Parathyroid adenoma (tissue), 2 donors: ENCODE measurements at regions not wholly inside any gene's neighbourhood (a gene's known extent, or its start where the extent isn't known, plus 50 kb on each side); places are given as distances from the start of the nearest gene placed in this dataset.

Experiments
- H2AFZ ChIP-seq: fragments of 300-600 bp; sonication (generic); one replicate; pipeline ENCODE4 v1.7.0; 2017; ENCODE audit warnings: antibody characterized with exemption, mild to moderate bottlenecking
- H3K27ac ChIP-seq: fragments of 300-600 bp; sonication (generic); one replicate; pipeline ENCODE4 v1.7.0; 2017
- H3K27me3 ChIP-seq: fragments of 300-600 bp; sonication (generic); one replicate; pipeline ENCODE4 v1.7.0; 2017; ENCODE audit warnings: low read length; ENCODE audit not compliant: control insufficient read depth, insufficient read depth
- H3K36me3 ChIP-seq: fragments of 300-600 bp; sonication (generic); one replicate; pipeline ENCODE4 v1.7.0; 2017; ENCODE audit warnings: low read length; ENCODE audit not compliant: control insufficient read depth, insufficient read depth
- H3K4me1 ChIP-seq: fragments of 300-600 bp; sonication (generic); one replicate; pipeline ENCODE4 v1.7.0; 2017; ENCODE audit warnings: control low read depth
- H3K4me2 ChIP-seq: fragments of 300-600 bp; sonication (generic); one replicate; pipeline ENCODE4 v1.7.0; 2017; ENCODE audit warnings: low read length
- H3K4me3 ChIP-seq: fragments of 300-600 bp; sonication (generic); one replicate; pipeline ENCODE4 v1.7.0; 2017; ENCODE audit warnings: low read depth, low read length
- H3K79me2 ChIP-seq: fragments of 300-600 bp; sonication (generic); one replicate; pipeline ENCODE4 v1.7.0; 2017; ENCODE audit warnings: control low read depth
- H3K9ac ChIP-seq: fragments of 300-600 bp; sonication (generic); one replicate; pipeline ENCODE4 v1.7.0; 2017; ENCODE audit warnings: mild to moderate bottlenecking
- H3K9me3 ChIP-seq: fragments of 300-600 bp; sonication (generic); one replicate; pipeline ENCODE4 v1.7.0; 2017; ENCODE audit warnings: low read length; ENCODE audit not compliant: control insufficient read depth
- TF ChIP-seq, protein P1 (sequence below): fragments of 300-600 bp; sonication (generic); IDR thresholded peaks from one replicate; pipeline ENCODE4 v1.7.0; 2017; ENCODE audit warnings: antibody characterized with exemption, mild to moderate bottlenecking
- donor health status: primary hyperparathyroidism.

DNA sequence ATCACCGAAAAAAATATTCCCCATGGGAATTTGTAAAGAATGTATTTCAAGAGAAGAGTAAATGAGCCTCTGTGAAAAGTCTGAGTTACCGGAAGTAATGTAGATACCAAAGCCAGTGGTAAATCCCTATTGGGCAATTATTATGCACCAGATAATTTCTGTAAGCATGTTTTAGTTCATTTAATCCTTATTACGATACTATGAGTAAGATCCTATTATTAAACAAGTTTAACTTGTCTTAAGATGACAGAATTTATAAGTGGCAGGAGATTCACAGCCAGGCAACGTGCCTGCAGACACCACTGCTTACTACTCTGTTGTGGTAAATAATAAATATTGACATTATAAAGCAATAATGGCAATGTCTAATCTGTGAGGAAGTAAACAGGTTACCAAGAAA lies 280.8 kb upstream of the RGPD4 start:
- Histone ChIP-seq H2AFZ (no peak overlapping the region), H3K4me3 (no peak overlapping the region), H3K9me3 (no peaks in the 10 kb centered on the region), H3K4me1 (no peaks in the 10 kb centered on the region), H3K9ac (no peak overlapping the region), H3K79me2 (no peaks in the 10 kb centered on the region), H3K27me3 (no peaks in the 10 kb centered on the region), H3K27ac (no peak overlapping the region), H3K4me2 (no peak overlapping the region), H3K36me3 (no peaks in the 10 kb centered on the region)
- TF ChIP-seq, protein P1, sequence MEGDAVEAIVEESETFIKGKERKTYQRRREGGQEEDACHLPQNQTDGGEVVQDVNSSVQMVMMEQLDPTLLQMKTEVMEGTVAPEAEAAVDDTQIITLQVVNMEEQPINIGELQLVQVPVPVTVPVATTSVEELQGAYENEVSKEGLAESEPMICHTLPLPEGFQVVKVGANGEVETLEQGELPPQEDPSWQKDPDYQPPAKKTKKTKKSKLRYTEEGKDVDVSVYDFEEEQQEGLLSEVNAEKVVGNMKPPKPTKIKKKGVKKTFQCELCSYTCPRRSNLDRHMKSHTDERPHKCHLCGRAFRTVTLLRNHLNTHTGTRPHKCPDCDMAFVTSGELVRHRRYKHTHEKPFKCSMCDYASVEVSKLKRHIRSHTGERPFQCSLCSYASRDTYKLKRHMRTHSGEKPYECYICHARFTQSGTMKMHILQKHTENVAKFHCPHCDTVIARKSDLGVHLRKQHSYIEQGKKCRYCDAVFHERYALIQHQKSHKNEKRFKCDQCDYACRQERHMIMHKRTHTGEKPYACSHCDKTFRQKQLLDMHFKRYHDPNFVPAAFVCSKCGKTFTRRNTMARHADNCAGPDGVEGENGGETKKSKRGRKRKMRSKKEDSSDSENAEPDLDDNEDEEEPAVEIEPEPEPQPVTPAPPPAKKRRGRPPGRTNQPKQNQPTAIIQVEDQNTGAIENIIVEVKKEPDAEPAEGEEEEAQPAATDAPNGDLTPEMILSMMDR, result no peak

DNA sequence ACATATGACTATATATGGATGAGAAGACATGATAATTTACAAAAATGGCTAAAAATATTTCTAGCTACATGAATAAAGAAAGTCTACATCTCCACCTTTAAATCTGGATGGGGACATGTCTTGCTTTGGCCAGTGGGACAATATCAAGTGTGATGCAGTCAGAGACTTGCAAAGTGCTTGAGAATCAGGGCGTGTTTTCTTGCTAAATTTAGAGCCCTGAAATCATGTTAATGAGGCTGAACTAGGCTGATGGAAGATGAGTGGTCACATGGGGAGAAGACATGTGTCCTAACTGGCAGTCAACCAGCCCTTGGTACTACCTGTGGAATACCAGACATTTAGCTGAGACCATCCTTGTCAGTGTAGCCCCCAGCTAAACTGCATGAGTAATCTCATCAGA lies 278.5 kb upstream of the RGPD4 start:
- Histone ChIP-seq H3K9ac (no peak overlapping the region), H3K4me1 (no peaks in the 10 kb centered on the region), H2AFZ (no peak overlapping the region), H3K79me2 (no peaks in the 10 kb centered on the region), H3K9me3 (no peaks in the 10 kb centered on the region), H3K36me3 (no peaks in the 10 kb centered on the region), H3K27ac (no peak overlapping the region), H3K27me3 (no peaks in the 10 kb centered on the region), H3K4me3 (no peak overlapping the region), H3K4me2 (no peak overlapping the region)
- TF ChIP-seq, protein P1, result no peak

DNA sequence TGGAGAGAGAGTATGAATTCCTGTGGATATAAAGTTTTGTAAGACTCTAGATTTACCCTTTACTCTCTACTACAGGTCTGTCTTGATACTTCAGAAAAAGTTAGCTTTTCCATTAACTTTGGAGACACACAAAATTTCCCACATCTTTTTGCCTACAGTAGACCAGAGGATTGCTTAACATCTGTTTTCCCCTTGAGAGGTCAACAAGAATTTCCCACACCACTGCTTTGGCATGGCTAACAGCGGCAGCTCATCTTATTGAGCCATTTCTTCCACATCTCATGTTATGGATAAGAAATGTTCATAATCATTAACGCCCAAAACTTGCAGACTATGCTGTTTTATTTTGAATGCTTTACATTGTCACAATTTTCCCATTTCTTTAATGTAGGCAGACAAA lies 273.6 kb upstream of the RGPD4 start:
- H3K4me3 ChIP-seq, result no peak overlapping the region
- H3K27ac ChIP-seq, result no peak overlapping the region
- no peaks in the 10 kb centered on the region for H3K79me2 ChIP-seq
- H3K4me2 ChIP-seq, result no peak overlapping the region
- no peaks in the 10 kb centered on the region for H3K9me3 ChIP-seq
- H2AFZ ChIP-seq, result no peak overlapping the region
- no peaks in the 10 kb centered on the region for H3K27me3 ChIP-seq
- TF ChIP-seq, protein P1, result no peak
- no peak overlapping the region for H3K9ac ChIP-seq
- H3K4me1 ChIP-seq, result no peaks in the 10 kb centered on the region
- H3K36me3 ChIP-seq, result no peaks in the 10 kb centered on the region

DNA sequence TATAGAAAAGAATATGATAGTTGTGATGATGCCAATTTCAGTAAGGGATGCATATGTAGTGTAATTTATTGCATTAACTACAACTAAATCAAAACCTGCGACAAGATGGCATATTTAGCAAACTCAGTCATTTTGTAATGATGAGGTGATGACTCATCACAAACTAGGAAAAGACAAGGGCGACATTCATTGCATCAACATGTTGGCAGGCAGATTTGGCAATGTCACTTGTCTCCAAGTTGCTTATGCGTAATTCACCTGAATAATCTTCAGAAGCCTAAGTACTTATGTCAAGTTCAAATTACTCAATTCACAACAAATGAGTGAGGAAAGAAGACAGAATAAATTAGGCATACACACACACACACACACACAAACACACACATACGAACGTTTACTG lies 273.2 kb upstream of the RGPD4 start:
- no peak overlapping the region for H3K4me2 ChIP-seq
- TF ChIP-seq, protein P1, result no peak
- no peaks in the 10 kb centered on the region for H3K4me1 ChIP-seq
- H3K27ac ChIP-seq, result no peak overlapping the region
- H3K9me3 ChIP-seq, result no peaks in the 10 kb centered on the region
- no peak overlapping the region for H3K9ac ChIP-seq
- H3K79me2 ChIP-seq, result no peaks in the 10 kb centered on the region
- no peak overlapping the region for H3K4me3 ChIP-seq
- H2AFZ ChIP-seq, result no peak overlapping the region
- no peaks in the 10 kb centered on the region for H3K27me3 ChIP-seq
- no peaks in the 10 kb centered on the region for H3K36me3 ChIP-seq

DNA sequence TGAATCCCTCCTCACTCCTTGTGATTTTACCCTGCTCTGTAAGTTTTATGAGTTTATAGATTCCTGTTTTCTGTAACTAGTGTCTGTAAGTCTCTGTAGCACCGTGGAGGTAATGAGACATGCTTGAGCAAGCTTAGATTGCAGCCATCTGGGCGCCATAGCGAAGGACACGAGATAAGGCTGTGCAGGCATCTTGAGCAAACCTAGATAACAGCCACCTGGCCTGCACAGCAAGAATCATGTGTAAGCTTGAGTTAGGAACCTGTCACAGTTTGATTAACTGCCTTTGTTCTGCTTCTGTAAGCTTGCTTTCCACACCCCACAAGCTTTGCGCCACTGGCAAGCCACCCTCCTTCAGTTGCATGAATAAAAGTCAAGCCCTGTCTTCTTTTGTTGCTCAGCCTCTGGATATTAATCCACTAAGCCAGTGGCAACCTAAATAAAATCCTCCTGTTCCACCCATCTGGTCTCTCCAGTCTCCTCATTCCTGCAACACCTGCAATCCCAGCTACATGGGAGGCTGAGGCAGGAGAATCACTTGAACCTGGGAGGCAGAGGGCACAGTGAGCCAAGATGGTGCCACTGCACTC lies 270.6 kb upstream of the RGPD4 start:
- H3K36me3 ChIP-seq, result no peaks in the 10 kb centered on the region
- H3K9me3 ChIP-seq, result no peaks in the 10 kb centered on the region
- H3K9ac ChIP-seq, result no peak overlapping the region
- no peaks in the 10 kb centered on the region for H3K27me3 ChIP-seq
- TF ChIP-seq, protein P1, result no peak
- H2AFZ ChIP-seq, result no peak overlapping the region
- H3K4me2 ChIP-seq, result no peak overlapping the region
- H3K4me1 ChIP-seq, result no peaks in the 10 kb centered on the region
- H3K4me3 ChIP-seq, result no peak overlapping the region
- no peak overlapping the region for H3K27ac ChIP-seq
- H3K79me2 ChIP-seq, result no peaks in the 10 kb centered on the region
